Upper lobe of left lung (tissue), 6 donors: ENCODE measurements at regions not wholly inside any gene's neighbourhood (a gene's known extent, or its start where the extent isn't known, plus 50 kb on each side); places are given as distances from the start of the nearest gene placed in this dataset.

Experiments used
- ATAC-seq, 2 donors: fragments of 200-7000 bp; cut with Tn5 transposase; one replicate each; pipeline ENCODE4 v1.9.1; 2022; ENCODE audit warnings: mild to moderate bottlenecking in 2 of 2, moderate library complexity in 2 of 2; ENCODE audit not compliant: low FRiP score in 2 of 2
- DNase-seq, 2 donors: peaks; one replicate each; pipeline ENCODE4 v3.0.0-alpha.2; 2019 to 2020
- H3K27ac ChIP-seq, 4 donors: fragments of 200-600 bp; sonication (generic); one replicate each; pipeline ENCODE4 v1.5.1; 2016 to 2019
- H3K27me3 ChIP-seq, 4 donors: fragments of 200-600 bp; sonication (generic); one replicate each; pipeline ENCODE4 v1.5.1; 2017 to 2019
- H3K36me3 ChIP-seq, 4 donors: fragments of 200-600 bp; sonication (generic); one replicate each; pipeline ENCODE4 v1.5.1; 2016 to 2019
- H3K4me1 ChIP-seq, 4 donors: fragments of 200-600 bp; sonication (generic); one replicate each; pipeline ENCODE4 v1.5.1; 2018 to 2019
- H3K4me3 ChIP-seq, 4 donors: fragments of 200-600 bp; sonication (generic); one replicate each; pipeline ENCODE4 v1.5.1; 2017 to 2019; ENCODE audit warnings: mild to moderate bottlenecking in 2 of 4, moderate library complexity in 1 of 4
- H3K9me3 ChIP-seq, 4 donors: fragments of 200-600 bp; sonication (generic); one replicate each; pipeline ENCODE4 v1.5.1; 2018 to 2019
- EP300 ChIP-seq, 4 donors: sonication (generic); formaldehyde crosslinking; IDR thresholded peaks; one replicate each; pipeline ENCODE4 v1.5.1; 2017; ENCODE audit warnings: antibody characterized with exemption in 4 of 4, control low read depth in 2 of 4
- POLR2A ChIP-seq, 4 donors: fragments of 450-650 bp; IDR thresholded peaks; one replicate each; pipeline ENCODE4 v1.5.1; 2016 to 2017; ENCODE audit warnings: antibody characterized with exemption in 4 of 4, mild to moderate bottlenecking in 2 of 4
- POLR2AphosphoS5 ChIP-seq, 2 donors: sonication (generic); formaldehyde crosslinking; IDR thresholded peaks; one replicate each; pipeline ENCODE4 v1.5.1; 2017; ENCODE audit warnings: antibody characterized with exemption in 2 of 2
- WGBS, 2 donors: methylation state at CpG; one replicate each; pipeline ENCODE4 v1.1.5; 2017 to 2018; 5-methylcytosine and 5-hydroxymethylcytosine counted together
- TF ChIP-seq, protein P1 (sequence below), 6 experiments: fragments of 450-650 bp in 4 of 6; fragments of 200-600 bp in 2 of 6; sonication (generic) in 2 of 6; IDR thresholded peaks; one replicate each; pipeline ENCODE4 v1.5.1; 2016 to 2019; ENCODE audit warnings: antibody characterized with exemption in 6 of 6
- donor health status: DM: no; HTN: no; CAD: no; lungs with moderate emphysema.
- donor health status: DM: no; HTN: yes; CAD: no; lungs with severe emphysema.

DNA sequence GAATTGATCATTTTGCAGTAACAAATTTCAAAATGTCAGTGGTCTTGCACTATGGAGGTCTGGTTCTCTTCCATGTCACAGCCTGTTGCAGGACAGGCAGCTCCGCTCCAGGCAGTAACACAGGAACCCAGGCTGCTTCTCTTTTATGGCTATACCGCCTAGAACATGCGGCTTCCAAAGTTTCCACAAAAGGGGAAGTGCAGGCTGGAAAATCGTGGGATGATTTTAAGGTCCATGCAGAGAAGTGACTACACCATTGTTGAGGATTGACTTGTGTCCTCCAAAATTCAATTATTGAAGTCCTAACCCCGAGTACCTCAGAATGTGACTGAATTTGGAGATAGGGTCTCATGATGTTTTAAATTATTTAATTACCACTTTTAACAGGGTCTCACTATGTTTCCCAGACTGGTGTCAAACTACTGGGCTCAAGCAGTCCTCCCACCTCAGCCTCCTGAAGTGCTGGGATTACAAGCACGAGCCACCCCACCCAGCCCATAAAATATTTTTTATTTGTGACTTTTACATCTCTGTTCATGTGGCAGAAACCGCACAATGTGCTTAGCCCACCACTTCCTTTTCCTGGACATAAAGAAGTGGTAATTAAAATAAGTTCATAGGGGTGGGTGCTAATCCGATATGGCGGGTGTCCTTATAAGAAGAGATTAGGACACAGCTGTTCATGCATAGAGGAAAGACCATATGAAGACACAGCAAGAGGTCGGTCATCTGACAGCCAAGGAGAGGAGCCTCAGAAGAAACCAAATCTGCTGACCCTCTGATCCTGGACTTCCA, 279.2 kb upstream of the RPL38 start:
- H3K9me3 ChIP-seq = peaks cover 0 to 11% (median 4%) of the 10 kb centered on the region in 4 donors
- H3K36me3 ChIP-seq = no peaks in the 10 kb centered on the region
- no peak overlapping the region for H3K4me3 ChIP-seq
- 66 to 81% methylated on average over 10 of the region's 10 CpGs for WGBS, 2 donors
- DNase-seq (no peak), ATAC-seq (no peak)
- TF ChIP-seq POLR2AphosphoS5 (IDR thresholded peaks at IDR 0.05) (no peak), POLR2A (IDR thresholded peaks at IDR 0.05) (no peak), EP300 (IDR thresholded peaks at IDR 0.05) (no peak)
- TF ChIP-seq, protein P1, sequence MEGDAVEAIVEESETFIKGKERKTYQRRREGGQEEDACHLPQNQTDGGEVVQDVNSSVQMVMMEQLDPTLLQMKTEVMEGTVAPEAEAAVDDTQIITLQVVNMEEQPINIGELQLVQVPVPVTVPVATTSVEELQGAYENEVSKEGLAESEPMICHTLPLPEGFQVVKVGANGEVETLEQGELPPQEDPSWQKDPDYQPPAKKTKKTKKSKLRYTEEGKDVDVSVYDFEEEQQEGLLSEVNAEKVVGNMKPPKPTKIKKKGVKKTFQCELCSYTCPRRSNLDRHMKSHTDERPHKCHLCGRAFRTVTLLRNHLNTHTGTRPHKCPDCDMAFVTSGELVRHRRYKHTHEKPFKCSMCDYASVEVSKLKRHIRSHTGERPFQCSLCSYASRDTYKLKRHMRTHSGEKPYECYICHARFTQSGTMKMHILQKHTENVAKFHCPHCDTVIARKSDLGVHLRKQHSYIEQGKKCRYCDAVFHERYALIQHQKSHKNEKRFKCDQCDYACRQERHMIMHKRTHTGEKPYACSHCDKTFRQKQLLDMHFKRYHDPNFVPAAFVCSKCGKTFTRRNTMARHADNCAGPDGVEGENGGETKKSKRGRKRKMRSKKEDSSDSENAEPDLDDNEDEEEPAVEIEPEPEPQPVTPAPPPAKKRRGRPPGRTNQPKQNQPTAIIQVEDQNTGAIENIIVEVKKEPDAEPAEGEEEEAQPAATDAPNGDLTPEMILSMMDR (IDR thresholded peaks at IDR 0.05) = no peak
- H3K27me3 ChIP-seq = no peaks in the 10 kb centered on the region
- no peaks in the 10 kb centered on the region for H3K4me1 ChIP-seq
- no peak overlapping the region for H3K27ac ChIP-seq

DNA sequence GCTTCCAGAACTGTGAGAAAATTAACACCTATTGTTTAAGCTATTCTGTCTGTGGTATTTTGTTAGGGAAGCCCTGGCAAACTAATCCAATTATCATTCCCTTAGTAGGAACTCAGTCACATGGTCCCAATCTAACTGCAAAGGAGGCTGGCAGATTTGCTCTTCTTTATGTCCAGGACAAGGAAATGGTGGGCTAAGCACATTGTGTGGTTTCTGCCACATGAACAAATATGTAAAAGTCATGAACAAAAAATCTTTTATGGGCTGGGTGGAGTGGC, 278.6 kb upstream of the RPL38 start:
- no peaks in the 10 kb centered on the region for H3K27me3 ChIP-seq
- no peak overlapping the region for H3K27ac ChIP-seq
- TF ChIP-seq POLR2A (IDR thresholded peaks at IDR 0.05) (no peak), POLR2AphosphoS5 (IDR thresholded peaks at IDR 0.05) (no peak), EP300 (IDR thresholded peaks at IDR 0.05) (no peak)
- TF ChIP-seq, protein P1 (IDR thresholded peaks at IDR 0.05) = no peak
- no peak for ATAC-seq
- no peak for DNase-seq
- H3K36me3 ChIP-seq = no peaks in the 10 kb centered on the region
- no peaks in the 10 kb centered on the region for H3K4me1 ChIP-seq
- H3K9me3 ChIP-seq = peaks cover 0 to 11% (median 4%) of the 10 kb centered on the region in 4 donors
- no peak overlapping the region for H3K4me3 ChIP-seq

DNA sequence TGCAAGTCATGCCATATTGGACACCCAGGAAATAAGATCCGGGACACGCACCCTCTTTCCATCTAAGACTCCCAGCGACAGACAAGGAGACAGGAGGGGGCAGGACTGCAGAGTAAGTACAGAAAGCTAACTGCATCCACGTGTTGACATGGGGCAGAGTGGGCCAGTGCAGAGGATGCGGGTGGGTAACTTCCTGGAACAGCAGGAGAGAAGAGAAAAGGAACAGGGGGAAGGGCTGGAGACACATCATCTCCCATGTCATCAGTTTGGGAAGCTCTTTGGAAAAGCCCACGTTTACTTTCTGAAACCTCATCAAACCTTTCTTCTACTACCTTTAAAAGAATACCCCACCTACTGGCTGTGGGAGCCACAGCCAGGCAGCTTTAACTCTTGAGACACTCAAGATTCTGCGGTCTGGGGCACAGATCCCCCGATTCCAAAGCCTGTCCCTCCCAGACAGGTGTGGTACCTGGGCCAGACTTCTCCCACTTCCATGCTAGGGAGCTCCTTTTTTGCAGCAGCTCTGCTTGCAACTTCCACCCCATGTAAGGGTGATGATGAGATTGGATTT, 273.5 kb upstream of the RPL38 start:
- Histone ChIP-seq H3K36me3 (no peaks in the 10 kb centered on the region), H3K4me1 (no peaks in the 10 kb centered on the region), H3K9me3 (peaks cover 0 to 7% (median 2%) of the 10 kb centered on the region in 4 donors), H3K27ac (no peak overlapping the region), H3K27me3 (no peaks in the 10 kb centered on the region), H3K4me3 (no peak overlapping the region)
- DNase-seq = no peak
- ATAC-seq = no peak
- 43 to 48% methylated on average over 8 of the region's 8 CpGs for WGBS, 2 donors
- TF ChIP-seq EP300 (IDR thresholded peaks at IDR 0.05) (no peak), POLR2A (IDR thresholded peaks at IDR 0.05) (no peak), POLR2AphosphoS5 (IDR thresholded peaks at IDR 0.05) (no peak)
- TF ChIP-seq, protein P1 (IDR thresholded peaks at IDR 0.05) = no peak

DNA sequence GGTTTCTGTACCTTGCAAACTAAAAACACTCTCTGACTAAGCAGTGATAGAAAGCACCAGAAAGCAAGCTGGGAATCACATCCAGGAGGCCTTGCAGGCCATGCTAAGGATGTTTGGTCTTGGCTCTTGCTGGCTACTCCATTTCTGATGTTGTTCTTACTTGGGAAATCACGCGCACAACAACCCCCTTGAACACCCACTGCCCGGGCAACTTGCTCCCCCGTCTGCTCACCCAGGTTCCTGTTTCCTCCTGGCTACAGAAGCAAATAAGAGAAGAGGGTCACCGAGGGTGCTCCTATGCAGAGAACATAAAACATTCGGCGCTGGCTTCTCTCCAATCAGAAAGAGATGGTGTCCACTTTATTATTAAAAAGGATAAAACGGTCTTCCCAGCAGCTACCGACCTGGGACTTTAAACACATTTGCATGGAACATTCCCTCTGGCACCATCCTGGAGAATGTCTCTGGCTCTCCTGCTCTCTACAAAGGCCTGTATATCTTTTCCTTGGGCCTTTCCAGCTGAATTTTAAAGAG, 271.2 kb upstream of the RPL38 start:
- DNase-seq (no peak), ATAC-seq (no peak)
- no peak overlapping the region for H3K4me3 ChIP-seq
- WGBS, 2 donors = 72 to 82% methylated on average over 9 of the region's 9 CpGs
- no peak overlapping the region for H3K27ac ChIP-seq
- H3K9me3 ChIP-seq = peaks cover 0 to 7% (median 2%) of the 10 kb centered on the region in 4 donors
- H3K4me1 ChIP-seq = no peaks in the 10 kb centered on the region
- TF ChIP-seq, protein P1 (IDR thresholded peaks at IDR 0.05) = no peak
- TF ChIP-seq EP300 (IDR thresholded peaks at IDR 0.05) (no peak), POLR2A (IDR thresholded peaks at IDR 0.05) (no peak), POLR2AphosphoS5 (IDR thresholded peaks at IDR 0.05) (no peak)
- no peaks in the 10 kb centered on the region for H3K27me3 ChIP-seq
- H3K36me3 ChIP-seq = no peaks in the 10 kb centered on the region
